HTR-8/SVneo (cell line): ENCODE measurements at regions not wholly inside any gene's neighbourhood (a gene's known extent, or its start where the extent isn't known, plus 50 kb on each side); places are given as distances from the start of the nearest gene placed in this dataset.

Experiments
- DNase-seq: peaks from one replicate; pipeline ENCODE4 v3.0.0; 2011; ENCODE audit warnings: low spot score, mixed read lengths; ENCODE audit not compliant: insufficient read length
- FAIRE-seq: peaks from 2 replicates; lab custom pipeline; 2011; peaks lifted over from hg19 to GRCh38; lab: Jason Lieb, UNC

DNA sequence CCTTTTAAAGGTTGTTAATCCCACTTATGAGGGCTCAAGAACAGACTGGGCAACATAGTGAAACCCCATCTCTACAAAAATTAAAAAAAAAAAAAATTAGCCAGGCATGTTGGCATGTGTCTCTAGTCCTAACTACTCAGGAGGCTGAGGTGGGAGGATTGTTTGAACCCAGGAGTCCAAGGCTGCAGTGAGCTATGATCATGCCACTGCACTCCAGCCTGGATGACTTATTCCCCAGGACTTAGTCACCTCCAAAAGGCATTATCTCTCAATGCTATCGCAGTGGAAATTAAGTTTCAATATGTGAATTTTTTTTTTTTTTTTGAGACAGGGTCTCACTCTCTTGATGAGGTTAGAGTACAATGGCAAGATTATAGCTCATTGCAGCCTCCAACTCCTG, 61.2 kb upstream of the TRIM24 start:
- FAIRE-seq (no peak), DNase-seq (no peak)

DNA sequence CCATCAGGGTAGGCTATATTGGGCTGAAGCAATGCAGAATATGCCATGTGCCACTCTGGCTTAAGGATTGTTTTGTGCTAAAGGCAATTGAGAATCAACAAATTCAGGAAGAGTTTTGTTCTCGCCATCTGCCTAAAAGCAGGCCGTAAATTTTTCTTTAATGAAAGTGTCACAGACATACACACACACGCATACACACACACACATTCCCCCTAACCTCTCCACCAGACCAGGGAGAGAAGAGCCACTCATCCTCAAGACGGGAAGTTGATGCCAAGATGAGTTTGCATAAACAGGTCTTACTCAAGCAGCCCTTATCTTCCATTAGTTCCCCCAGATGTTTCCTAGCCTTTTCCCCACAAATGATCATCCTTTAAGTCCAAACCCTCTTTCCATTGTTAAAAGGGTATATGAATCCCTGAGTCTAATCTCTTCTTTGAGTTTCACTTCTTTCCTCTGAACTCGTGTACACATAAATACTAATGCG, 59.6 kb upstream of the TRIM24 start:
- FAIRE-seq, result no peak
- DNase-seq, result no peak

DNA sequence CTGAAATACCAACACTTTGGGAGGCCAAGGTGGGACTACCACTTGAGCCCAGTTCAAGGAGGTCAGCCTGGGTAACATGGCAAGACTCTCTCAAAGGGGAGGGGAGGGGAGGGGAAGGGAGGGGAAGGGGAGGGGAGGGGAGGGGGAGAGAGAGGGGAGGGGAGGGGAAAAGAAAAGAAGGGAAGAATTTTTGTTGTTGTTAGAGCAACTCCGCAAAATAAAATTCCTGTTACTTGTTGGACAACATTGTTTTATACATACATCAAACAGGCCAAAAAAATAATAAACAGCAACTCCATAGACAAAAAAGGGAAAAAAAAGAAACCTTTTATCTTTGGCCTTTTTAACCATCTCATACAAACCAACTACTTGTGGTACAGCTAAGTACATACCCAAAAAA, 57.3 kb upstream of the TRIM24 start:
- DNase-seq, result no peak
- FAIRE-seq, result no peak

DNA sequence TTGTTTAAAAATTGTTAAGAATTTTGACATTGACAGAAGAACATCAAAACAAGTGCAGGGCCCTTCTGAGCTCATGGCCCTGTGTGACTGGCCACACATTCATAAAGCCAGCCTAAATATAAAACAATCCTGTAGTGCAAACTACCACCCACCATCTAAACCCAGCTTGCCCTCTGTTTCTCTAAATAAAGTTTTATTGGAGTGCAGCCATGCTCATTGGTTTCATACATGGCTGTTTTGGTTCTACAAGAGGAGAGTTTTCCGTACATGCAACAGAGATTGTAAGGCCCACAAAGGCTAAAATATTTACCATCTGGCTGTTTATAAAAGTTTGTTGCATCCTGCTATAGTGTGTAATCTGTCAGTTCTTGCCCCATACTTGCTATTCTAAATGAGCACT, 54.6 kb upstream of the TRIM24 start:
- FAIRE-seq (no peak), DNase-seq (no peak)

DNA sequence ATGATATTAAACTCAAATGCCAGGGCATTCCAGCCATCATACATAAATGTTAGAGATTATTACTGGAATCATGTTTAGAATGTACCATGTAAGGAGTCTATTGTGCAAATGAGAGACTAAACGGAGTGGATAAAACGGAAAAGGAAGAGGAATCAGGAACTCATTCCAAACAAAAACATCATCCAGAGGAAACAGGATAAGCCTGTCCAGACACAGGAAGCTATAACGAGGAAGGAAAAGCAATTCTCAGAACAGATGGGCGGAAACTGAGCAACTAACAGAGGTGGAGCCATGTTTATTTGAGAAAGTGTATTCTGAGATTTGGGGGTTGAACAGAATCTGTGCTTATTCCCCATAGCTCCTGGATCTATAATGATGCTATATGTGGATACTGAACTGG, 52.3 kb upstream of the TRIM24 start:
- DNase-seq (no peak), FAIRE-seq (no peak)
